ENCODE measurements at regions not wholly inside any gene's neighbourhood (a gene's known extent, or its start where the extent isn't known, plus 50 kb on each side); places are given as distances from the start of the nearest gene placed in this dataset.

GRCh38 chr3:150238048-150238802 lies 169.9 kb upstream of the TSC22D2 start:
- no peak overlapping the region for H3T11ph ChIP-seq (ENCODE audit: low read length)
- no peak overlapping the region for H3K9ac ChIP-seq (ENCODE audit: extremely low read depth, insufficient read length, low read length)
- no peak overlapping the region for H2BK12ac ChIP-seq (ENCODE audit: insufficient read length, low read depth, low read length)
- Mint-ChIP-seq H3K27ac (no peak overlapping the region; a peak in 1 of 7 replicates), H3K36me3 (ENCODE audit: insufficient read depth in 1 of 3, low read depth in 3 of 3) (no peaks in the 10 kb centered on the region), H3K27me3 (ENCODE audit: low read depth) (no peaks in the 10 kb centered on the region; the same call in 1 of the 2 replicates), H3K4me3 (no peak overlapping the region), H3K9me3 (no peaks in the 10 kb centered on the region), H3K4me1 (peaks cover 24 to 25% of the 10 kb centered on the region in 2 experiments)
- H3K23ac ChIP-seq (ENCODE audit: insufficient read length, low read depth, low read length): no peak overlapping the region
- H4K20me1 ChIP-seq (ENCODE audit: control insufficient read depth, insufficient read depth, insufficient read length): no peaks in the 10 kb centered on the region
- H4K5ac ChIP-seq (ENCODE audit: insufficient read length, low read depth, low read length): no peak overlapping the region
- no peak overlapping the region for H2AFZ ChIP-seq (ENCODE audit: low read length)
- peaks cover 2% of the 10 kb centered on the region; the same call in 1 of the 2 replicates for H3K4me1 ChIP-seq (ENCODE audit: insufficient read depth, low read length)
- no peak overlapping the region for H2BK20ac ChIP-seq (ENCODE audit: low read depth, low read length, poor library complexity, severe bottlenecking)
- no peaks in the 10 kb centered on the region for H3K79me2 ChIP-seq (ENCODE audit: insufficient read depth, low read length)
- no CpG with 5 or more reads among the region's 9 CpGs for WGBS (ENCODE audit: extremely low coverage, insufficient read length, low lambda C conversion rate)
- no peak overlapping the region for H2BK15ac ChIP-seq (ENCODE audit: low read depth, low read length)
- no peaks in the 10 kb centered on the region for H3K27me3 ChIP-seq (ENCODE audit: insufficient read depth, low read length)
- H3K4me2 ChIP-seq (ENCODE audit: insufficient read depth, insufficient read length, low read length): no peak overlapping the region
- no peak overlapping the region for H2BK5ac ChIP-seq (ENCODE audit: insufficient read length, low read length)
- H2BK120ac ChIP-seq (ENCODE audit: low read depth, low read length, poor library complexity, severe bottlenecking): no peak overlapping the region
- H3K27ac ChIP-seq (ENCODE audit: insufficient read length, low read depth, low read length): no peak overlapping the region
- no peak overlapping the region for H4K91ac ChIP-seq (ENCODE audit: insufficient read length, low read depth, low read length)
- H3K14ac ChIP-seq (ENCODE audit: insufficient read depth, low read length): no peak overlapping the region
- no peaks in the 10 kb centered on the region for H3K79me1 ChIP-seq (ENCODE audit: insufficient read depth, low read depth, low read length, poor library complexity, severe bottlenecking)
- no peak overlapping the region for H3K18ac ChIP-seq (ENCODE audit: insufficient read length, low read depth, low read length)
- no peak overlapping the region for H4K8ac ChIP-seq (replicated peaks; ENCODE audit: insufficient read length, low read depth, low read length)
- TF ChIP-seq CTCF (conservative IDR thresholded peaks at IDR 0.05): no peak
- H3K23me2 ChIP-seq (ENCODE audit: insufficient read length, low read depth, low read length, poor library complexity, severe bottlenecking): no peaks in the 10 kb centered on the region
- H3K56ac ChIP-seq (ENCODE audit: insufficient read length, low read depth, low read length): no peak overlapping the region
- H3K9me3 ChIP-seq (ENCODE audit: control insufficient read depth, low read depth, low read length): no peaks in the 10 kb centered on the region
- no peak overlapping the region for H2AK5ac ChIP-seq (ENCODE audit: insufficient read length, low read length)
- H3K4ac ChIP-seq (ENCODE audit: low read depth, low read length): no peak overlapping the region
- DNase-seq: no peak
